ENCODE measurements at regions not wholly inside any gene's neighbourhood (a gene's known extent, or its start where the extent isn't known, plus 50 kb on each side); places are given as distances from the start of the nearest gene placed in this dataset.

- Histone ChIP-seq H3K9ac (ENCODE audit: low read length) (no peak overlapping the region), H3K4me1 (ENCODE audit: low read length) (no peaks in the 10 kb centered on the region), H4K20me1 (ENCODE audit: insufficient read depth, low read length) (no peaks in the 10 kb centered on the region), H3K27me3 (replicated peaks; ENCODE audit: insufficient read depth, low read length) (no peaks in the 10 kb centered on the region), H3K79me2 (ENCODE audit: low read length) (no peaks in the 10 kb centered on the region), H2AFZ (ENCODE audit: low read length) (no peak overlapping the region), H3K4me3 (ENCODE audit: low read length) (no peak overlapping the region), H3K4me2 (ENCODE audit: low read depth, low read length) (no peak overlapping the region), H3K9me3 (replicated peaks; ENCODE audit: insufficient read depth, low read length) (no peaks in the 10 kb centered on the region), H3K36me3 (replicated peaks; ENCODE audit: insufficient read depth, low read length) (no peaks in the 10 kb centered on the region), H3F3A (ENCODE audit: insufficient read depth, low read length) (no peaks in the 10 kb centered on the region), H3K9me2 (replicated peaks; ENCODE audit: insufficient read depth, low read length) (no peaks in the 10 kb centered on the region), H3K27ac (ENCODE audit: low read length) (no peak overlapping the region)
- TF ChIP-seq CTCF (IDR thresholded peaks at IDR 0.05; ENCODE audit: low read length) (no peak), EZH2 (optimal IDR thresholded peaks at IDR 0.05; ENCODE audit: low read depth, low read length) (no peak), EZH2phosphoT487 (IDR thresholded peaks at IDR 0.05; ENCODE audit: low read length) (no peak)
- no peak for DNase-seq
Observed at GRCh38 chr1:80072563-80072962, 1066.0 kb upstream of the ADGRL4 start.

DNA sequence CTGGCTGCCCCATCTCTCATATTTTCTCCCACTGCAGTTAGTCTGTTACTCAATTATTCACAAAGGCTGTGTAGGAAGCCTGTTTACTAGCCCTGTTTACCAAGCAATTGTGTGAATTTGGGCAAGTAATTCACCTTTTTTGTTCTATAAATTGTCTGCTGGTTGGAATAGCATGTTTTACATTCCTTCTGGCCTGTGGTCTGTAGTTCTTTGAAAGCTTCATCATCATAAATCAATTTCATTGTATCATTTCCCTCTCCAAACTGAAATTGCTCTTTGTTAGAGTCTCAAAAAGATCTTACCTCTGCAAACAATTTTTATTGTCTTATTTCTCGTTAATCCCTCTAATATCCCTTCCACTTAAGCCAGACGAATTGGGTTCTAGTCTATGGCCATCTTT, 1059.5 kb upstream of the ADGRL4 start:
- Histone ChIP-seq H3K27me3 (replicated peaks; ENCODE audit: insufficient read depth, low read length) (no peaks in the 10 kb centered on the region), H3K4me1 (ENCODE audit: low read length) (no peaks in the 10 kb centered on the region), H3K79me2 (ENCODE audit: low read length) (no peaks in the 10 kb centered on the region), H3K4me3 (ENCODE audit: low read length) (no peak overlapping the region), H4K20me1 (ENCODE audit: insufficient read depth, low read length) (no peaks in the 10 kb centered on the region), H3K27ac (ENCODE audit: low read length) (no peak overlapping the region), H3K4me2 (ENCODE audit: low read depth, low read length) (no peak overlapping the region), H3K9me3 (replicated peaks; ENCODE audit: insufficient read depth, low read length) (no peaks in the 10 kb centered on the region), H2AFZ (ENCODE audit: low read length) (no peak overlapping the region), H3K9me2 (replicated peaks; ENCODE audit: insufficient read depth, low read length) (no peaks in the 10 kb centered on the region), H3K36me3 (replicated peaks; ENCODE audit: insufficient read depth, low read length) (no peaks in the 10 kb centered on the region), H3F3A (ENCODE audit: insufficient read depth, low read length) (no peaks in the 10 kb centered on the region), H3K9ac (ENCODE audit: low read length) (no peak overlapping the region)
- TF ChIP-seq EZH2phosphoT487 (IDR thresholded peaks at IDR 0.05; ENCODE audit: low read length) (no peak), CTCF (IDR thresholded peaks at IDR 0.05; ENCODE audit: low read length) (no peak), EZH2 (optimal IDR thresholded peaks at IDR 0.05; ENCODE audit: low read depth, low read length) (no peak)
- no peak for DNase-seq

- H3K4me1 ChIP-seq (ENCODE audit: low read length) = no peaks in the 10 kb centered on the region
- TF ChIP-seq CTCF (IDR thresholded peaks at IDR 0.05; ENCODE audit: low read length) (no peak), EZH2phosphoT487 (IDR thresholded peaks at IDR 0.05; ENCODE audit: low read length) (no peak), EZH2 (optimal IDR thresholded peaks at IDR 0.05; ENCODE audit: low read depth, low read length) (no peak)
- no peak overlapping the region for H2AFZ ChIP-seq (ENCODE audit: low read length)
- no peaks in the 10 kb centered on the region for H4K20me1 ChIP-seq (ENCODE audit: insufficient read depth, low read length)
- H3K9ac ChIP-seq (ENCODE audit: low read length) = no peak overlapping the region
- H3K79me2 ChIP-seq (ENCODE audit: low read length) = no peaks in the 10 kb centered on the region
- H3K4me2 ChIP-seq (ENCODE audit: low read depth, low read length) = no peak overlapping the region
- H3F3A ChIP-seq (ENCODE audit: insufficient read depth, low read length) = no peaks in the 10 kb centered on the region
- H3K36me3 ChIP-seq (replicated peaks; ENCODE audit: insufficient read depth, low read length) = no peaks in the 10 kb centered on the region
- no peaks in the 10 kb centered on the region for H3K9me3 ChIP-seq (replicated peaks; ENCODE audit: insufficient read depth, low read length)
- H3K9me2 ChIP-seq (replicated peaks; ENCODE audit: insufficient read depth, low read length) = no peaks in the 10 kb centered on the region
- no peak overlapping the region for H3K27ac ChIP-seq (ENCODE audit: low read length)
- H3K27me3 ChIP-seq (replicated peaks; ENCODE audit: insufficient read depth, low read length) = no peaks in the 10 kb centered on the region
- DNase-seq = no peak
- H3K4me3 ChIP-seq (ENCODE audit: low read length) = no peak overlapping the region
Observed at GRCh38 chr1:80064524-80064923, 1058.0 kb upstream of the ADGRL4 start.

Data from MM.1S (cell line).